IMR-90 (cell line): ENCODE measurements at regions not wholly inside any gene's neighbourhood (a gene's known extent, or its start where the extent isn't known, plus 50 kb on each side); places are given as distances from the start of the nearest gene placed in this dataset.

Experiments used
- ATAC-seq: fragments of 200-7000 bp; cut with Tn5 transposase; 2 replicates; pipeline ENCODE4 v1.9.1; 2020; ENCODE audit warnings: low read depth, mild to moderate bottlenecking, moderate library complexity
- BruUV-seq: library from RNA; stranded (reverse); fragments of 400-500 nt; replicated peaks from 2 replicates; lab custom pipeline; 2021; lab: Mats Ljungman, UMichigan
- CTCF ChIA-PET: fragments of 300-600 bp; formaldehyde crosslinking; extraction: SDS; loops from one replicate; lab custom pipeline; 2021; ENCODE audit warnings: antibody characterized with exemption; lab: Yijun Ruan, JAX
- POLR2A ChIA-PET: fragments of 300-600 bp; sonication (Branson Sonifier 250); formaldehyde crosslinking; loops from one replicate; lab custom pipeline; 2022; ENCODE audit warnings: antibody characterized with exemption; ENCODE audit not compliant: unreplicated experiment; lab: Charles Lee
- DNase-seq: peaks from one replicate; pipeline ENCODE4 v3.0.0; 2013
- H2AFZ ChIP-seq: replicated peaks from 2 replicates; pipeline ENCODE3; 2013; ENCODE audit warnings: low read length, mild to moderate bottlenecking; ENCODE audit not compliant: poor library complexity
- H2AK5ac ChIP-seq: 2 replicates; pipeline ENCODE4 v1.6.1; 2013; ENCODE audit warnings: low read depth, low read length, inconsistent platforms
- H2AK9ac ChIP-seq: replicated peaks from 2 replicates; pipeline ENCODE3; 2013; ENCODE audit warnings: mild to moderate bottlenecking, low read depth, low read length, moderate library complexity; ENCODE audit not compliant: poor library complexity
- H2BK120ac ChIP-seq: 2 replicates; pipeline ENCODE4 v1.6.1; 2013; ENCODE audit warnings: low read depth, low read length, inconsistent platforms
- H2BK15ac ChIP-seq: 3 replicates; pipeline ENCODE4 v1.6.1; 2013; ENCODE audit warnings: low read depth, low read length, inconsistent platforms
- H2BK20ac ChIP-seq: 2 replicates; pipeline ENCODE4 v1.6.1; 2013; ENCODE audit warnings: low read depth, mild to moderate bottlenecking, inconsistent platforms, low read length, moderate library complexity
- H2BK5ac ChIP-seq: 2 replicates; pipeline ENCODE4 v1.6.1; 2013; ENCODE audit warnings: mild to moderate bottlenecking, low read depth, low read length, inconsistent platforms; ENCODE audit not compliant: poor library complexity, severe bottlenecking
- H3K14ac ChIP-seq: replicated peaks from 2 replicates; pipeline ENCODE4 v1.6.1; 2013; ENCODE audit warnings: low read depth, low read length, inconsistent platforms
- H3K18ac ChIP-seq: 2 replicates; pipeline ENCODE4 v1.6.1; 2013; ENCODE audit warnings: low read depth, low read length, control low read depth
- H3K23ac ChIP-seq: 2 replicates; pipeline ENCODE4 v1.6.1; 2013; ENCODE audit warnings: low read depth, low read length, inconsistent platforms
- H3K27ac ChIP-seq: 2 replicates; pipeline ENCODE4 v1.5.1; 2013; ENCODE audit warnings: mild to moderate bottlenecking, control low read depth, low read length; ENCODE audit not compliant: insufficient read depth
- H3K27me3 ChIP-seq: 2 replicates; pipeline ENCODE4 v1.6.1; 2013; ENCODE audit warnings: low read length; ENCODE audit not compliant: control insufficient read depth, insufficient read depth
- H3K36me3 ChIP-seq: 2 replicates; pipeline ENCODE4 v1.6.1; 2013; ENCODE audit warnings: low read length, mixed read lengths; ENCODE audit not compliant: control insufficient read depth, insufficient read depth
- H3K4ac ChIP-seq: 2 replicates; pipeline ENCODE4 v1.6.1; 2013; ENCODE audit warnings: low read depth, low read length, inconsistent platforms
- H3K4me1 ChIP-seq: 2 replicates; pipeline ENCODE4 v1.6.1; 2013; ENCODE audit warnings: low read length, mixed read lengths; ENCODE audit not compliant: control insufficient read depth, insufficient read depth
- H3K4me2 ChIP-seq: 2 replicates; pipeline ENCODE4 v1.6.1; 2013; ENCODE audit warnings: low read depth, mild to moderate bottlenecking, control low read depth, low read length, moderate library complexity
- H3K4me3 ChIP-seq: 2 replicates; pipeline ENCODE4 v1.5.1; 2013; ENCODE audit warnings: low read depth, mild to moderate bottlenecking, control low read depth, low read length, moderate library complexity; ENCODE audit not compliant: insufficient read depth
- H3K56ac ChIP-seq: 2 replicates; pipeline ENCODE4 v1.6.1; 2013; ENCODE audit warnings: low read length, inconsistent platforms; ENCODE audit not compliant: insufficient read depth; ENCODE audit errors: extremely low read depth
- H3K79me1 ChIP-seq, 2 experiments: 2 replicates each; pipeline ENCODE4 v1.6.1; 2013; ENCODE audit warnings: low read length in 2 of 2, inconsistent platforms in 1 of 2, low read depth in 1 of 2
- H3K9ac ChIP-seq: 2 replicates; pipeline ENCODE4 v1.6.1; 2013; ENCODE audit warnings: low read depth, low read length, control low read depth
- H3K9me1 ChIP-seq: 2 replicates; pipeline ENCODE4 v1.6.1; 2013; ENCODE audit warnings: low read length, inconsistent platforms; ENCODE audit not compliant: insufficient read depth
- H3K9me3 ChIP-seq: 2 replicates; pipeline ENCODE4 v1.6.1; 2013; ENCODE audit warnings: low read length; ENCODE audit not compliant: control insufficient read depth, insufficient read depth
- H4K20me1 ChIP-seq: 2 replicates; pipeline ENCODE4 v1.6.1; 2013; ENCODE audit warnings: low read length, inconsistent platforms; ENCODE audit not compliant: insufficient read depth
- H4K5ac ChIP-seq: 2 replicates; pipeline ENCODE4 v1.6.1; 2013; ENCODE audit warnings: mild to moderate bottlenecking, low read depth, low read length, control low read depth
- H4K8ac ChIP-seq, 2 experiments: 2 replicates each; pipeline ENCODE4 v1.6.1; 2013; ENCODE audit warnings: low read depth in 2 of 2, low read length in 2 of 2, control low read depth in 1 of 2, inconsistent platforms in 1 of 2
- H4K91ac ChIP-seq: 2 replicates; pipeline ENCODE4 v1.6.1; 2013; ENCODE audit warnings: low read depth, low read length, inconsistent platforms; ENCODE audit not compliant: insufficient read depth
- BHLHE40 ChIP-seq: fragments of 150-350 bp; IDR thresholded peaks from 2 replicates; pipeline ENCODE4 v1.6.1; 2016; ENCODE audit warnings: mild to moderate bottlenecking, low read depth, low read length
- CEBPB ChIP-seq: IDR thresholded peaks from 2 replicates; pipeline ENCODE4 v1.6.1; 2012; ENCODE audit warnings: low read depth, low read length, improper control_type of control experiment
- CHD1 ChIP-seq: IDR thresholded peaks from 2 replicates; pipeline ENCODE4 v1.6.1; 2012; ENCODE audit warnings: low read depth, low read length, improper control_type of control experiment
- FOS ChIP-seq: fragments of 150-350 bp; IDR thresholded peaks from 2 replicates; pipeline ENCODE4 v1.6.1; 2016; ENCODE audit warnings: low read depth, low read length
- MAFK ChIP-seq: IDR thresholded peaks from 2 replicates; pipeline ENCODE4 v1.6.1; 2012; ENCODE audit warnings: low read depth, low read length, improper control_type of control experiment
- MAZ ChIP-seq: IDR thresholded peaks from 2 replicates; pipeline ENCODE4 v1.6.1; 2012; ENCODE audit warnings: low read depth, mild to moderate bottlenecking, low read length, improper control_type of control experiment, moderate library complexity, borderline replicate concordance
- MXI1 ChIP-seq: IDR thresholded peaks from 2 replicates; pipeline ENCODE4 v1.6.1; 2012; ENCODE audit warnings: low read depth, mild to moderate bottlenecking, low read length, moderate library complexity, borderline replicate concordance
- NFE2L2 ChIP-seq: fragments of 150-350 bp; IDR thresholded peaks from 2 replicates; pipeline ENCODE4 v1.6.1; 2016; ENCODE audit warnings: low read depth, mild to moderate bottlenecking, low read length
- POLR2A ChIP-seq: IDR thresholded peaks from 2 replicates; pipeline ENCODE4 v1.6.1; 2012; ENCODE audit warnings: mild to moderate bottlenecking, low read depth, low read length
- RAD21 ChIP-seq: IDR thresholded peaks from 2 replicates; pipeline ENCODE4 v1.6.1; 2012; ENCODE audit warnings: low read length, improper control_type of control experiment
- RCOR1 ChIP-seq: IDR thresholded peaks from 2 replicates; pipeline ENCODE4 v1.6.1; 2012; ENCODE audit warnings: mild to moderate bottlenecking, low read length, improper control_type of control experiment; ENCODE audit not compliant: insufficient replicate concordance
- RFX5 ChIP-seq: IDR thresholded peaks from 2 replicates; pipeline ENCODE4 v1.8.0; 2012; ENCODE audit warnings: low read depth, mild to moderate bottlenecking, low read length, moderate library complexity
- SMC3 ChIP-seq: fragments of 150-350 bp; IDR thresholded peaks from 2 replicates; pipeline ENCODE4 v1.6.1; 2016; ENCODE audit warnings: low read depth, mild to moderate bottlenecking, antibody characterized with exemption, low read length, moderate library complexity
- WGBS, 2 experiments: methylation state at CpG; one replicate each; pipeline versions ENCODE4 v1.1.5 to v1.1.7; 2013; ENCODE audit warnings: missing lambda C conversion rate in 2 of 2; ENCODE audit not compliant: insufficient read length in 1 of 2; ENCODE audit errors: extremely low coverage in 2 of 2; 5-methylcytosine and 5-hydroxymethylcytosine counted together
- dilution Hi-C: fragments of 300-500 bp; cut with HindIII; formaldehyde crosslinking; loops from one replicate; pipeline ENCODE4 v1.14.3; 2018; ENCODE audit warnings: low sequenced_read_pairs; ENCODE audit not compliant: unreplicated experiment
- in situ Hi-C: fragments of 300-500 bp; cut with MboI; formaldehyde crosslinking; loops from 3 replicates; pipeline ENCODE4 v1.14.3; 2019; ENCODE audit warnings: low sequenced_read_pairs, inconsistent platforms, mixed read lengths
- intact Hi-C: fragments of 100-400 bp; cut with micrococcal nuclease; formaldehyde crosslinking; loops from 2 replicates; pipeline ENCODE4 v1.10.0; 2022
- TF ChIP-seq, protein P1 (sequence below): fragments of 150-350 bp; IDR thresholded peaks from 2 replicates; pipeline ENCODE4 v1.6.1; 2017; ENCODE audit warnings: mild to moderate bottlenecking, antibody characterized with exemption, low read length, low read depth
- TF ChIP-seq, protein P2 (sequence below): conservative IDR thresholded peaks from 2 replicates; pipeline ENCODE4 v1.5.1; 2012; ENCODE audit warnings: mild to moderate bottlenecking, low read depth, low read length, improper control_type of control experiment

DNA sequence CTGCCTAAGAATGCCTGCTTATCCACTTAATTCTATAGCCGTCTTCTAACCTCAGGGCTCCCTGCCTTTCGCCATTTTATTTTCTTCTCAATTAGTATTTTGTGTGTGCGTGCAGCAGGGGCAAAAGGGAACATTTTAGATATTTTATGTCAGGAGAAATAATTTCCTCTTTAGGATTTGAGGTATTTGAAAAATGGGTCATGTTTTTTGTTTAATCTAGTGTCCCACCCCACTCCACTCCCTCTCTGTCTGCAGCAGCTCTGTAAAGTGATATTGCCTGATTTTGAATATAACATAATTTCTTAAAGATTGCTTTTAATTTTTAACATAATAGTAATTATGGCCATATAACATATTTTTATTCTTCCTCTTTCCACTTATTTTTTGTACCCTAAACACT is 593.2 kb upstream of the DPPA4 start:
- H2BK15ac ChIP-seq = 0 out of 3 replicates have a peak overlapping the region, but pooled peaks have one; percentile 64
- H2BK5ac ChIP-seq = no peak overlapping the region
- H4K8ac ChIP-seq = 0 out of 4 replicates have a peak overlapping the region, but pooled peaks of 1 of the 2 experiments have one; percentile 12
- H3K9ac ChIP-seq = no peak overlapping the region
- POLR2A ChIA-PET = no interaction called here
- H4K91ac ChIP-seq = no peak overlapping the region; the same call in 1 of the 2 replicates
- no peak overlapping the region for H3K14ac ChIP-seq
- no peaks in the 10 kb centered on the region for H3K79me1 ChIP-seq
- no peaks in the 10 kb centered on the region for H3K9me1 ChIP-seq
- H2AK5ac ChIP-seq = no peak overlapping the region
- peak overlapping the region; percentile 49 for H2BK20ac ChIP-seq
- in situ Hi-C loops (no loop called here), dilution Hi-C loops (no loop called here), intact Hi-C loops (no loop called here)
- H2BK120ac ChIP-seq = peak overlapping the region; percentile 59; the same call in 1 of the 2 replicates
- WGBS, 2 experiments = no CpG with 5 or more reads among the region's 3 CpGs
- H3K56ac ChIP-seq = no peak overlapping the region
- no peak overlapping the region for H3K18ac ChIP-seq
- H4K5ac ChIP-seq = no peak overlapping the region
- H3K4me2 ChIP-seq = no peak overlapping the region
- DNase-seq (no peak), ATAC-seq (no peak)
- CTCF ChIA-PET = no interaction called here
- peak overlapping the region; percentile 54; the same call in 1 of the 2 replicates for H3K4ac ChIP-seq
- H2AK9ac ChIP-seq = no peak overlapping the region
- no peak overlapping the region for H2AFZ ChIP-seq
- no peak overlapping the region for H3K23ac ChIP-seq
- no TSS peak for BruUV-seq
- TF ChIP-seq MAZ = no peak
- no peak for TF ChIP-seq FOS
- no peak for TF ChIP-seq MAFK
- TF ChIP-seq CHD1 = no peak
- TF ChIP-seq POLR2A = no peak
- TF ChIP-seq, protein P1, sequence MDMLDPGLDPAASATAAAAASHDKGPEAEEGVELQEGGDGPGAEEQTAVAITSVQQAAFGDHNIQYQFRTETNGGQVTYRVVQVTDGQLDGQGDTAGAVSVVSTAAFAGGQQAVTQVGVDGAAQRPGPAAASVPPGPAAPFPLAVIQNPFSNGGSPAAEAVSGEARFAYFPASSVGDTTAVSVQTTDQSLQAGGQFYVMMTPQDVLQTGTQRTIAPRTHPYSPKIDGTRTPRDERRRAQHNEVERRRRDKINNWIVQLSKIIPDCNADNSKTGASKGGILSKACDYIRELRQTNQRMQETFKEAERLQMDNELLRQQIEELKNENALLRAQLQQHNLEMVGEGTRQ = no peak
- TF ChIP-seq RAD21 = no peak
- TF ChIP-seq, protein P2, sequence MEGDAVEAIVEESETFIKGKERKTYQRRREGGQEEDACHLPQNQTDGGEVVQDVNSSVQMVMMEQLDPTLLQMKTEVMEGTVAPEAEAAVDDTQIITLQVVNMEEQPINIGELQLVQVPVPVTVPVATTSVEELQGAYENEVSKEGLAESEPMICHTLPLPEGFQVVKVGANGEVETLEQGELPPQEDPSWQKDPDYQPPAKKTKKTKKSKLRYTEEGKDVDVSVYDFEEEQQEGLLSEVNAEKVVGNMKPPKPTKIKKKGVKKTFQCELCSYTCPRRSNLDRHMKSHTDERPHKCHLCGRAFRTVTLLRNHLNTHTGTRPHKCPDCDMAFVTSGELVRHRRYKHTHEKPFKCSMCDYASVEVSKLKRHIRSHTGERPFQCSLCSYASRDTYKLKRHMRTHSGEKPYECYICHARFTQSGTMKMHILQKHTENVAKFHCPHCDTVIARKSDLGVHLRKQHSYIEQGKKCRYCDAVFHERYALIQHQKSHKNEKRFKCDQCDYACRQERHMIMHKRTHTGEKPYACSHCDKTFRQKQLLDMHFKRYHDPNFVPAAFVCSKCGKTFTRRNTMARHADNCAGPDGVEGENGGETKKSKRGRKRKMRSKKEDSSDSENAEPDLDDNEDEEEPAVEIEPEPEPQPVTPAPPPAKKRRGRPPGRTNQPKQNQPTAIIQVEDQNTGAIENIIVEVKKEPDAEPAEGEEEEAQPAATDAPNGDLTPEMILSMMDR = no peak
- TF ChIP-seq RFX5 = no peak
- no peak for TF ChIP-seq RCOR1
- TF ChIP-seq CEBPB = no peak
- TF ChIP-seq NFE2L2 = no peak
- no peak for TF ChIP-seq BHLHE40
- no peak for TF ChIP-seq MXI1
- no peak for TF ChIP-seq SMC3
- no peak overlapping the region for H3K27ac ChIP-seq
- no peaks in the 10 kb centered on the region for H3K27me3 ChIP-seq
- no peaks in the 10 kb centered on the region for H3K9me3 ChIP-seq
- no peak overlapping the region for H3K4me3 ChIP-seq
- no peaks in the 10 kb centered on the region for H4K20me1 ChIP-seq
- H3K4me1 ChIP-seq = peaks cover 7% of the 10 kb centered on the region
- H3K36me3 ChIP-seq = no peaks in the 10 kb centered on the region
